ENCODE measurements at regions not wholly inside any gene's neighbourhood (a gene's known extent, or its start where the extent isn't known, plus 50 kb on each side); places are given as distances from the start of the nearest gene placed in this dataset.

DNA sequence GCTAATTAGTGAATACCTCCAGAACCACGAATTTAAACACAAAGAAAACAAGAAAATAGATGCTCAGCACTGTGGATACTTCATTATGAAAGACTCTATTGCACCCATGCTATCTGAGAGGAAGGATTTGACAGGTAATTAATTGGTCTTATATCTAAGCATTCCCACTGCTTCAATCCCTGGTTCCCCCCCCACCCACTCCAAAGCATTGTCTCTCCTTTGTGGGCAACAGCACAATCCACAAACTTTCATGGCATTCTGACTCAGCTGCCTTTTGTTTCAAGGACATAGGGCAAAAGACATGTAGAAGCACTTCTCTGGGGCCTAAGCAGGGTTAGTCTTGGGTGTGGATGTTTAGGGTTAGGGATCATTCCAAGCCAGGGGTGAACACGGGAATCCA is 551.4 kb downstream of the BUD13 start:
- TF ChIP-seq, protein P1, sequence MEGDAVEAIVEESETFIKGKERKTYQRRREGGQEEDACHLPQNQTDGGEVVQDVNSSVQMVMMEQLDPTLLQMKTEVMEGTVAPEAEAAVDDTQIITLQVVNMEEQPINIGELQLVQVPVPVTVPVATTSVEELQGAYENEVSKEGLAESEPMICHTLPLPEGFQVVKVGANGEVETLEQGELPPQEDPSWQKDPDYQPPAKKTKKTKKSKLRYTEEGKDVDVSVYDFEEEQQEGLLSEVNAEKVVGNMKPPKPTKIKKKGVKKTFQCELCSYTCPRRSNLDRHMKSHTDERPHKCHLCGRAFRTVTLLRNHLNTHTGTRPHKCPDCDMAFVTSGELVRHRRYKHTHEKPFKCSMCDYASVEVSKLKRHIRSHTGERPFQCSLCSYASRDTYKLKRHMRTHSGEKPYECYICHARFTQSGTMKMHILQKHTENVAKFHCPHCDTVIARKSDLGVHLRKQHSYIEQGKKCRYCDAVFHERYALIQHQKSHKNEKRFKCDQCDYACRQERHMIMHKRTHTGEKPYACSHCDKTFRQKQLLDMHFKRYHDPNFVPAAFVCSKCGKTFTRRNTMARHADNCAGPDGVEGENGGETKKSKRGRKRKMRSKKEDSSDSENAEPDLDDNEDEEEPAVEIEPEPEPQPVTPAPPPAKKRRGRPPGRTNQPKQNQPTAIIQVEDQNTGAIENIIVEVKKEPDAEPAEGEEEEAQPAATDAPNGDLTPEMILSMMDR (IDR thresholded peaks at IDR 0.05) = no peak
- TF ChIP-seq POLR2A (IDR thresholded peaks at IDR 0.05) (no peak), EP300 (IDR thresholded peaks at IDR 0.05) (no peak)

Data from gastroesophageal sphincter (tissue), 3 donors.